GM23248 (cell line): ENCODE measurements at regions not wholly inside any gene's neighbourhood (a gene's known extent, or its start where the extent isn't known, plus 50 kb on each side); places are given as distances from the start of the nearest gene placed in this dataset.

Experiments used
- EZH2 ChIP-seq: fragments of 200-600 bp; sonication (generic); IDR thresholded peaks from 2 replicates; pipeline ENCODE4 v1.6.1; 2018; ENCODE audit warnings: antibody characterized with exemption, mild to moderate bottlenecking; ENCODE audit not compliant: insufficient read depth, poor library complexity, severe bottlenecking
- EZH2phosphoT487 ChIP-seq: fragments of 200-600 bp; sonication (generic); IDR thresholded peaks from 2 replicates; pipeline ENCODE4 v1.6.1; 2018; ENCODE audit warnings: antibody characterized with exemption, moderate library complexity, mild to moderate bottlenecking, low read depth; ENCODE audit not compliant: insufficient read depth

DNA sequence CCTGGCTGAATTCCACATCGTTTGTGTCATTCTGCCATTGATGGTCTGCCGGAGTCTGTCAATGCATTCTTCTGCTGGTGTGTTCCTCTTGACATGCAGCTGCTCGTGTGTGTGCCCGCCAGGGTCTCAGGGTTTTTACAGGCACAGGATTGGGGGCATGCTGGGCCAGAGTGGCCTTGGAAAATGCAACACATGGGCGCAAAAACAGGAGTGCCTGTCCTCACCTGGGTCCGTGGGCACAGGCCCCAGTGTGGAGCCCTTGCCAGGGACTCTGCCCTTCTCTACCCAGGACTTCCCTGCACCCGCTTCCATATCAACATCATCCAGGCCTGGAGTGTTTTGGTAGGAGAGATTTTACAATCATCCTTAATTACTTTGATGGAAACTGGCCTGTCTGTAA is 340.7 kb downstream of the KIF20B start:
- TF ChIP-seq EZH2 (no peak), EZH2phosphoT487 (no peak)
